ENCODE measurements at regions not wholly inside any gene's neighbourhood (a gene's known extent, or its start where the extent isn't known, plus 50 kb on each side); places are given as distances from the start of the nearest gene placed in this dataset.

DNA sequence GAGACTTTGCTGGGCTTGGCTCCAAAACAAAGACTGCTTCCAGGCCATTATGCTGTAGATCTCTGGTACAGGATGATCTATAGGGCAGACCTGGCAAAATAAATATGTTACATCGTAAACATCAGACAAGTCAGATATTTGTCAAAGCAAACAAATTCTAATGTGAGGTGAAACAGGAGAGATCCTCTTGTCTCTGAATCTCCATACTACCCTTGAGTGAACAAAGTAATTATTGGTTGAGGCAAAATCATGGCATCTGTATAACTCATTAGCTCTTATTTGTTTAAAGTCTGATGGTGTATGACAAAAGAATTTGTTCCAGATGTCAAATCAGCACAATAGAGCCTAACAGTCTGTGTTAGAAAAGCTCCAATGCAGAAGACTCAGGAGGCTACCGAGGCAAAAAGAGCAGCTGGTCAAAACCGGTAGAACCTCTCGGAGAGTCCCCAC is 1291.5 kb downstream of the TYW1 start:
- TF ChIP-seq, protein P1, sequence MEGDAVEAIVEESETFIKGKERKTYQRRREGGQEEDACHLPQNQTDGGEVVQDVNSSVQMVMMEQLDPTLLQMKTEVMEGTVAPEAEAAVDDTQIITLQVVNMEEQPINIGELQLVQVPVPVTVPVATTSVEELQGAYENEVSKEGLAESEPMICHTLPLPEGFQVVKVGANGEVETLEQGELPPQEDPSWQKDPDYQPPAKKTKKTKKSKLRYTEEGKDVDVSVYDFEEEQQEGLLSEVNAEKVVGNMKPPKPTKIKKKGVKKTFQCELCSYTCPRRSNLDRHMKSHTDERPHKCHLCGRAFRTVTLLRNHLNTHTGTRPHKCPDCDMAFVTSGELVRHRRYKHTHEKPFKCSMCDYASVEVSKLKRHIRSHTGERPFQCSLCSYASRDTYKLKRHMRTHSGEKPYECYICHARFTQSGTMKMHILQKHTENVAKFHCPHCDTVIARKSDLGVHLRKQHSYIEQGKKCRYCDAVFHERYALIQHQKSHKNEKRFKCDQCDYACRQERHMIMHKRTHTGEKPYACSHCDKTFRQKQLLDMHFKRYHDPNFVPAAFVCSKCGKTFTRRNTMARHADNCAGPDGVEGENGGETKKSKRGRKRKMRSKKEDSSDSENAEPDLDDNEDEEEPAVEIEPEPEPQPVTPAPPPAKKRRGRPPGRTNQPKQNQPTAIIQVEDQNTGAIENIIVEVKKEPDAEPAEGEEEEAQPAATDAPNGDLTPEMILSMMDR (conservative IDR thresholded peaks at IDR 0.05; ENCODE audit: low read depth, low read length): no peak
- H4K20me1 ChIP-seq (ENCODE audit: insufficient read depth): no peaks in the 10 kb centered on the region
- no peaks in the 10 kb centered on the region for H3K36me3 ChIP-seq (ENCODE audit: insufficient read depth)
- H2AFZ ChIP-seq (ENCODE audit: low read depth): no peak overlapping the region
- H3K4me3 ChIP-seq (IDR thresholded peaks at IDR 0.05; ENCODE audit: insufficient read depth, low read depth, low read length): no peak overlapping the region
- no peak overlapping the region for H3K27ac ChIP-seq
- no peak overlapping the region for H3K9ac ChIP-seq
- H3K27me3 ChIP-seq (ENCODE audit: insufficient read depth, low read depth): no peaks in the 10 kb centered on the region
- H3K79me2 ChIP-seq (ENCODE audit: insufficient read depth, low read depth): no peaks in the 10 kb centered on the region
- no peak overlapping the region for H3K4me2 ChIP-seq
- no peaks in the 10 kb centered on the region for H3K4me1 ChIP-seq (ENCODE audit: low read depth, poor library complexity, severe bottlenecking)

GRCh38 chr7:68291710-68292109 is 1295.1 kb downstream of the TYW1 start:
- H3K27ac ChIP-seq: no peak overlapping the region
- no peak overlapping the region for H2AFZ ChIP-seq (ENCODE audit: low read depth)
- no peaks in the 10 kb centered on the region for H3K4me1 ChIP-seq (ENCODE audit: low read depth, poor library complexity, severe bottlenecking)
- no peaks in the 10 kb centered on the region for H3K27me3 ChIP-seq (ENCODE audit: insufficient read depth, low read depth)
- no peaks in the 10 kb centered on the region for H3K36me3 ChIP-seq (ENCODE audit: insufficient read depth)
- TF ChIP-seq, protein P1 (conservative IDR thresholded peaks at IDR 0.05; ENCODE audit: low read depth, low read length): no peak
- no peaks in the 10 kb centered on the region for H3K79me2 ChIP-seq (ENCODE audit: insufficient read depth, low read depth)
- H3K4me3 ChIP-seq (IDR thresholded peaks at IDR 0.05; ENCODE audit: insufficient read depth, low read depth, low read length): no peak overlapping the region
- H3K4me2 ChIP-seq: no peak overlapping the region
- H4K20me1 ChIP-seq (ENCODE audit: insufficient read depth): no peaks in the 10 kb centered on the region
- H3K9ac ChIP-seq: no peak overlapping the region

DNA sequence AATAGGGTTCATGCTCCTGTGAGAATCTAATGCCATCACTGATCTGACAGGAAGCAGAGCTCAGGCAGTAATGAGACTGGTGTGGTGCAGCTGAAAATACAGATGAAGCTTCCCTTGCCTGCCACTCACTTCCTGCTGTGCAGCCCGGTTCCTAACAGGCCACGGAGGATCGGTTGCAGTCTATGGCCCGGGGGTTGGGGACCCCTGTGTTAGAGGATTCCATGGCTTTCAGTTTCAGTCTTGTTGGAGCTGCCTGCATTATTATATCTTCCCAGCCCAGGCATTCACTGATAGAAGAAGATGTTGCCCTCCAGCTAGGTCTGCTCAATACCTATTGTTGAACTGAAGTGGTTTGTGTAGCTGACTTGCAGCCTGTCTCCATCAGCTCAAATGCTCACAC is 1298.8 kb downstream of the TYW1 start:
- Histone ChIP-seq H3K4me1 (ENCODE audit: low read depth, poor library complexity, severe bottlenecking) (no peaks in the 10 kb centered on the region), H2AFZ (ENCODE audit: low read depth) (no peak overlapping the region), H3K4me2 (no peak overlapping the region), H3K4me3 (IDR thresholded peaks at IDR 0.05; ENCODE audit: insufficient read depth, low read depth, low read length) (no peak overlapping the region), H3K9ac (no peak overlapping the region), H3K27ac (no peak overlapping the region), H3K79me2 (ENCODE audit: insufficient read depth, low read depth) (no peaks in the 10 kb centered on the region), H3K27me3 (ENCODE audit: insufficient read depth, low read depth) (no peaks in the 10 kb centered on the region), H4K20me1 (ENCODE audit: insufficient read depth) (no peaks in the 10 kb centered on the region), H3K36me3 (ENCODE audit: insufficient read depth) (no peaks in the 10 kb centered on the region)
- TF ChIP-seq, protein P1 (conservative IDR thresholded peaks at IDR 0.05; ENCODE audit: low read depth, low read length): no peak

DNA sequence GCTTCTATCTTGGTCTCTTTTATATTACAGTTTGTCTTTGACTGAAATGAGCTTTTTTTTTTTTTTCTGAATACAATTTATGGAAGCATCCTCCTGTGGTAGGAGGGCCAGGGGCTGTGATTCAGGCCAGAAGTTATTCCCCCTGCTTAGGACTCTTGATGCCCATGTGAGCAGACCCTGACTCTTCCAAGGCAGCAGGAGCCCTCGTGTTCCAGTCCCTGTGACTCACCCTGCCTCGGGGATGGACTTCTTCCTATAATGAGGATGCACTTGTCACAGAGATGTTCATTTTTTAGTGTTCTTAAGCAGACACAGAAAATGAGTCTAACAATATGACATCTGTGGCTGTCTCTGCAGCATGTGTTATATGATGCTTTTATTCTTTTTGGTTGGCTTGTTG is 1293.7 kb upstream of the AUTS2 start:
- Histone ChIP-seq H3K27me3 (ENCODE audit: insufficient read depth, low read depth) (no peaks in the 10 kb centered on the region), H3K27ac (no peak overlapping the region), H3K79me2 (ENCODE audit: insufficient read depth, low read depth) (no peaks in the 10 kb centered on the region), H3K9ac (no peak overlapping the region), H3K36me3 (ENCODE audit: insufficient read depth) (no peaks in the 10 kb centered on the region), H4K20me1 (ENCODE audit: insufficient read depth) (no peaks in the 10 kb centered on the region), H3K4me1 (ENCODE audit: low read depth, poor library complexity, severe bottlenecking) (no peaks in the 10 kb centered on the region), H3K4me2 (no peak overlapping the region), H2AFZ (ENCODE audit: low read depth) (no peak overlapping the region), H3K4me3 (IDR thresholded peaks at IDR 0.05; ENCODE audit: insufficient read depth, low read depth, low read length) (no peak overlapping the region)
- TF ChIP-seq, protein P1 (conservative IDR thresholded peaks at IDR 0.05; ENCODE audit: low read depth, low read length): no peak
